IPS DF 6.9 (cell line): ENCODE measurements at regions not wholly inside any gene's neighbourhood (a gene's known extent, or its start where the extent isn't known, plus 50 kb on each side); places are given as distances from the start of the nearest gene placed in this dataset.

ENCODE experiments used
- DNase-seq: peaks from one replicate; pipeline ENCODE4 v3.0.0-alpha.2; 2013; ENCODE audit warnings: low read depth, low spot score
- H3K27ac ChIP-seq: one replicate; pipeline ENCODE4 v1.5.1; 2013; ENCODE audit warnings: low read length, control low read depth
- H3K27me3 ChIP-seq: 2 replicates; pipeline ENCODE4 v1.6.1; 2013; ENCODE audit warnings: mild to moderate bottlenecking, low read length; ENCODE audit not compliant: control insufficient read depth, insufficient read depth
- H3K36me3 ChIP-seq: 2 replicates; pipeline ENCODE4 v1.6.1; 2013; ENCODE audit warnings: low read length; ENCODE audit not compliant: control insufficient read depth, insufficient read depth
- H3K4me1 ChIP-seq: 2 replicates; pipeline ENCODE4 v1.6.1; 2013; ENCODE audit warnings: low read length; ENCODE audit not compliant: control insufficient read depth, insufficient read depth
- H3K4me3 ChIP-seq: 2 replicates; pipeline ENCODE4 v1.5.1; 2013; ENCODE audit warnings: mild to moderate bottlenecking, low read length
- H3K9me3 ChIP-seq: 2 replicates; pipeline ENCODE4 v1.6.1; 2013; ENCODE audit warnings: low read length, inconsistent platforms; ENCODE audit not compliant: control insufficient read depth, insufficient read depth
- WGBS: extraction: QIAGEN DNeasy Blood & Tissue Kit; methylation state at CpG from one replicate; pipeline ENCODE4 v1.1.7; 2013; ENCODE audit warnings: mixed read lengths, missing lambda C conversion rate; ENCODE audit not compliant: insufficient read length, insufficient coverage; 5-methylcytosine and 5-hydroxymethylcytosine counted together

DNA sequence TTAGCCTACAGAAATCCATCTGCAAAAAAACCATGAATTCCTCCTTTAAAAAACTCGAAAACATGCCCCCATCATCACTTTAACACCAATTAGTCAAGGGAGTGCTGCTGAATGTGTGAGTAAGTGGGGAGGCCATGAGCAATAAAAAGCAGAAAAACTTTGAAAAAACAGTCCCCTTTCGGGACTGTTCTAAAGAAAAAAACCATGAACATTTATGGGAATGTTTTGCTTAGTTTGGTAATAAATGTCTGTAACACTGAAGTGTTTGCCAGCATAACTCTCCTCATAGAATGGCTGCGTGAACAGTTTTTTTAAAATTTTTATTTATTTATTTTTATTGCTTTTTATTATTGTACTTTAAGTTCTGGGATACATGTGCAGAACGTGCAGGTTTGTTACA is 99.4 kb upstream of the TARS1 start:
- Histone ChIP-seq H3K9me3 (no peaks in the 10 kb centered on the region), H3K4me3 (no peak overlapping the region), H3K27me3 (no peaks in the 10 kb centered on the region), H3K4me1 (peaks cover 2% of the 10 kb centered on the region; the same call in 1 of the 2 replicates), H3K36me3 (no peaks in the 10 kb centered on the region), H3K27ac (no peak overlapping the region)
- no CpG with 5 or more reads among the region's 4 CpGs for WGBS
- DNase-seq: no peak

DNA sequence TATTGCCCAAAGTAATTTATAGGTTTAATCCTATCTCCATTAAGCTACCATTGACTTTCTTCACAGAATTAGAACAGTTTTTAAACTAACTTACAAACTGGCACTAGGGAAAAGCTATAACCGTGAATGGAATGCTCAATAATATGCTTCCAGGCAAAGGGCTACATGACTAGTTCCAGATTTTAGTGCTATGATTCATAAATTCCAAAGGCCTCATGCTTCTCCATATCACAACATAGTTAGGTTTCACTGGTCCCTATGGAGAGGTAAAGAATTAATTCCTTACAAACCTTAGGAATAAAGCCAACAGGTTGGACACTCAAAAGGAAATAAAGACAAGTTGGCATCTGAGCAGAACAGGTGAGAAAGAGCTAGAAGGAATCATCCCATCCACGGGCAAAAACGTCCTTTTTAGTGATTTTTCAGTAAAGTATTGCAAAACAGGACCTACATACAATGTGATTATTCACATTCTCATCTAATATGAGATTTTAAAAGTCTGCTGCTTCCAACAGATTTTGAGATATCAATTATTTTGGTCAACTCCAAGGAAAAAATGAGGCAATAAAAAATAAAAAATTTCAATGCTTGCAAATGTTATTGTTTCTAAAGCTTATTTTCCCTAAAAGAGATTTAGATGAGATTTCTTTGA is 97.0 kb upstream of the TARS1 start:
- no peak for DNase-seq
- Histone ChIP-seq H3K27me3 (no peaks in the 10 kb centered on the region), H3K9me3 (no peaks in the 10 kb centered on the region), H3K4me3 (no peak overlapping the region), H3K27ac (no peak overlapping the region), H3K36me3 (no peaks in the 10 kb centered on the region), H3K4me1 (peaks cover 2% of the 10 kb centered on the region; the same call in 1 of the 2 replicates)
- no CpG with 5 or more reads among the region's 3 CpGs for WGBS

DNA sequence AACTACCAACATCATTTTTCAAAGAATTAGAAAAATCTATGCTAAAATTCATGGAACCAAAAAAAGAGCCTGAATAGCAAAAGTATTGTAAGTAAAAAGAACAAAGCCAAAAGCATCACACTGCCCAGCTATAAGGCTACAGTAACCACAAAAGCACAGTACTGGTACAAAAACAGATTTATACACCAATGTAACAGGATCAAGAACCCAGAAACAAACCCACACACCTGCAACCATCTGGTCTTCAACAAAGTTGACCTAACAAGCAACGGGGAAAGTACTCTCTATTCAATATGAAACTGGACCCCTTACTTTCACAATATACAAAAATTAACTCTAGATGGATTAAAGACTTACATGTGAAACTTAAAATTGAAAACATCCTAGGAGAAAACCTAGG is 94.2 kb upstream of the TARS1 start:
- Histone ChIP-seq H3K27ac (no peak overlapping the region), H3K27me3 (no peaks in the 10 kb centered on the region), H3K4me1 (no peaks in the 10 kb centered on the region), H3K36me3 (no peaks in the 10 kb centered on the region), H3K9me3 (no peaks in the 10 kb centered on the region), H3K4me3 (no peak overlapping the region)
- no peak for DNase-seq
- WGBS: no CpG with 5 or more reads among the region's 1 CpG

DNA sequence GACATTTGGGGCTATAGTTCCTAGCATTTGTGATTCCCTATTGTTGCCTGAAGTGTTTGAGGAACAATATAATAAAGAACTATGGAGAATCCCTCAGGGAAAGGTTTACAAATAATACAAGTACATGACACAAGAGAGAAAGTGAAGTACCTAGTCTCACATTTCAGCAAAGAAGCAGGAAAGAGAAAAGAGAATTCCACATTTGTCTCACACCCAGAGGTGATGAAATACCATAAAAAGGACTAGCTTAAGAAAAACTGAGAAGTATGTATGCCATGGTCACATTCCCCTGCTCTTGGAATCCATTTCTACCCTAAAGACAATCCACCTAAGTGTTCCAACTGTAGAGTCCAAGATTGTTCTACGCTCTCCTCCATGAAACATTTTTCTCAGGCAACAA is 79.0 kb upstream of the TARS1 start:
- whole genome bisulfite sequencing: no CpG with 5 or more reads among the region's 1 CpG
- H3K27ac ChIP-seq: no peak overlapping the region
- no peak for DNase-seq

DNA sequence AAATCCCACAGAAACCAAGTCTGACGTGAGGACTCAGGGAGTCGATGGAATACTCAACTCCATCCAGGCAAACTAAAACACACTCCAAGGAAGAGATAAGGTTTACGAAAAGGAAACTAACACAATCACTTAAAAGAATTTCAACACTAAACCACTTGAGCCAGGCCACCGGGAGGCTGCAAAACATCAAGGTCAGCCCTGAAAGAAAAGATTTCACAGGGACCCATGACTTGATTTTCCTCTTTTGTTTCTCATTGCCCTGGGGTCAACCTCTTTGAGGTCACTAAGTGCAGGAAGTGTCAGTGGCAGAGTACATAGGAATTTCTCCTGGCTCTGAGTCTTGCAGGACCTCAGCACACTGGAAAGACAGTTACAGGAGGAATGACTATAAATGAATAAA is 77.8 kb upstream of the TARS1 start:
- Histone ChIP-seq H3K4me3 (no peak overlapping the region), H3K27ac (no peak overlapping the region), H3K36me3 (no peaks in the 10 kb centered on the region), H3K9me3 (no peaks in the 10 kb centered on the region), H3K4me1 (no peaks in the 10 kb centered on the region), H3K27me3 (no peaks in the 10 kb centered on the region)
- WGBS: no CpG with 5 or more reads among the region's 4 CpGs
- DNase-seq: no peak

More for the DNA sequence above, 79.0 kb upstream of the TARS1 start:
- H3K36me3 ChIP-seq: no peaks in the 10 kb centered on the region
- H3K4me1 ChIP-seq: no peaks in the 10 kb centered on the region
- H3K9me3 ChIP-seq: no peaks in the 10 kb centered on the region
- H3K4me3 ChIP-seq: no peak overlapping the region
- H3K27me3 ChIP-seq: no peaks in the 10 kb centered on the region

DNA sequence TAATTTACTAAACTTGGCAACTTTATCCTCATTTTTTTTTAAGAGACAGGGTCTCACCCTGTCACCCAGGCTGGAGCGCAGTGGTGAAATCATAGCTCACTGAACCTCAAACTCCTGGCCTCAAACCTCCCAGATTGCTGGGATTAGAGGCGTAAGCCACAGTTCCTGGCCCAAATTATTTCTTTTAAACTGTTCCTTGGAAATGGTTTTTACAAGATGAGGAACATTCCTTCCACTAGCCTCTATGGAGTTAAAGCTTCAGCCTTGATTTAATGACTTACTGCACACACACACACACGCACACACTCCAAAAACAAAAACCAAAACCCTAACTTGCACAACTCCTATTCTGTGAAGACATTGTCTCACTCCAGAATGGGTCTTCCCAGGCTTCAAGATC is 77.2 kb upstream of the TARS1 start:
- Histone ChIP-seq H3K36me3 (no peaks in the 10 kb centered on the region), H3K4me3 (no peak overlapping the region), H3K27ac (no peak overlapping the region), H3K27me3 (no peaks in the 10 kb centered on the region), H3K9me3 (no peaks in the 10 kb centered on the region), H3K4me1 (no peaks in the 10 kb centered on the region)
- WGBS: no CpG with 5 or more reads among the region's 3 CpGs
- DNase-seq: no peak

DNA sequence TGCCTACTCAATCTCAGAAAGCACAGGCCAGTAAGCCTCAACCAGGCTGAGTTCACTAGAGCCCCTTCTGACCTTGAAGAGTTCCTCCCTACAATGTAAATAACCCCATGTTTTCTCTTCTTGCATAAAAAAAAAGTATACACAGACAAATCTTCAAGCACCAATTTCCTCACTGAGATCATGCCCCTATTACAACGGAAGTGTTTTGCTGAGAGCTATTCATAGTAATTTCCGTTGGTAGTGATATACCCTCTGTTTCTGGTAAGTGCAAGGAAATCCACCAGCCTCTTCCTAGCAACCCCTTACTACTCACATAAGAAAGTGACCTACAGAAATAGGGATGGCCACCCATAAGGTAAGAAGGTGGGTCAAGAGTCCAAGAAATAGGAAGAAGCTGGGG is 76.4 kb upstream of the TARS1 start:
- H3K27ac ChIP-seq: no peak overlapping the region

DNA sequence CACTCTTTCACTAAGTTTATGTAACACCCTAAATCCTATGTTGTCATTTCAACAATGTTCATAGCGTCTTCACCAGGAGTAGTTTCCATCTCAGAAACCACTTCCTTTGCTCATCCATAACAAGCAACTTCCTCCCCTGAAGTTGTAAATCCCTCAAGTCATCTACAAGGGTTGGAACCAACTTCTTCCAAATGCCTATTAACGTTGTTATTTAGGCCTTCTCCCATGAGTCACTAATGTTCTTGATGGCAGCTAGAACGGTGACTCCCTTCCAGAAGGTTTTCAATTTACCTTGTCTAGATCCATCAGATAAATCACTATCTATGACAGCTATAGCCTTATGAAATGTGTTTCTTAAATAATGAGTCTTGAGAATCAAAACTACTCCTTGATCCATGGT is 73.3 kb upstream of the TARS1 start:
- Histone ChIP-seq H3K4me3 (no peak overlapping the region), H3K27ac (no peak overlapping the region), H3K27me3 (no peaks in the 10 kb centered on the region), H3K4me1 (no peaks in the 10 kb centered on the region), H3K9me3 (no peaks in the 10 kb centered on the region), H3K36me3 (no peaks in the 10 kb centered on the region)
- no peak for DNase-seq
- WGBS: no CpG with 5 or more reads among the region's 3 CpGs

More for the DNA sequence above, 76.4 kb upstream of the TARS1 start:
- no peaks in the 10 kb centered on the region for H3K36me3 ChIP-seq
- H3K4me1 ChIP-seq: no peaks in the 10 kb centered on the region
- H3K9me3 ChIP-seq: no peaks in the 10 kb centered on the region
- DNase-seq: no peak
- no peaks in the 10 kb centered on the region for H3K27me3 ChIP-seq
- WGBS: no CpG with 5 or more reads among the region's 2 CpGs
- H3K4me3 ChIP-seq: no peak overlapping the region

DNA sequence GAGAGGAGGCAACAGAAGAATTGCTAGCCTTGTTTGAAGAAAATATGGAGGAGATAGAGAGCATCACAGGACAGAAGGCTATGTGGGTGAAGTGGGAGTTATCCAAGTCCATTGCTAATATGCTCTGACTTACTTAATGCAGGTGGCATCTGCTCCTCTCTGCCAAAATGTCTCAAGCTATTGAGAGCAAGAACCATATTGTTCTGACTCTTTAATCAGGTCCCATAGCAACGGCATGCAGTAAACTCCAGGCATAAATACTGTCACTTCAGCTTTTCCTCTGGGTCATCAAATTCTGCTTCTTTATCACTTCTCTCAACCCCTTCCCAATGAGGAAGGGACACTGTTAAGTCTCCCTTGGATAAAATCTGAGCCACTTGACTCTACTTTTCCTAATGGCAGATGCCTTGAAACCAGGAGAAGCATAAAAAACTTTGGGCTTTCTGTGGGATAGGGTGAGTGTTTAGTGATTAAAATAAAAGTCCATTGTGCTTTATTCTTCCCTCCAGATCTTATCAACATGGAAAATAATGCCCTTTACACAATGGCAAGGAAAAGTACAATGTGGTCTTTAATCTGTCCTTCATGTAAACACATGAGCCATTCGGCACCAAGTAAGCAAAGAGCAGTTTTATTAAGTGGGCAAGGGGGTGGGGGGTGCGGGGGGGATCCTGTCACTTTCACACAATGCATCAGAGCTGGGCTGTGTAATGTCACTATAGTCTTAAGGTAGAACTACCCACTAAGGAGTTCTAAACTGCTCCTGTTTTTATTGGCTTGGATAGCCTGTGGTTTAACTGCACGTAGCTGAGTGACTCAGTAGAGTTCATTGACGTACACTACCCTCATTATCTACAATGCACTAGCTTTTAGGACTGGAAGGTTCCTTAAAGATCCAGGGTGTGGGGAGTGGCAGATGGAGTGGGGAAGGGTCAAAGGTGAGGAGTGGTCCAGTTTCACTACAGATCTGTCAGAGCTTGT is 71.0 kb upstream of the TARS1 start:
- no peaks in the 10 kb centered on the region for H3K4me1 ChIP-seq
- no peak overlapping the region for H3K27ac ChIP-seq
- no peak for DNase-seq
- no peaks in the 10 kb centered on the region for H3K27me3 ChIP-seq
- no CpG with 5 or more reads among the region's 5 CpGs for WGBS
- H3K36me3 ChIP-seq: no peaks in the 10 kb centered on the region
- H3K9me3 ChIP-seq: no peaks in the 10 kb centered on the region
- no peak overlapping the region for H3K4me3 ChIP-seq

DNA sequence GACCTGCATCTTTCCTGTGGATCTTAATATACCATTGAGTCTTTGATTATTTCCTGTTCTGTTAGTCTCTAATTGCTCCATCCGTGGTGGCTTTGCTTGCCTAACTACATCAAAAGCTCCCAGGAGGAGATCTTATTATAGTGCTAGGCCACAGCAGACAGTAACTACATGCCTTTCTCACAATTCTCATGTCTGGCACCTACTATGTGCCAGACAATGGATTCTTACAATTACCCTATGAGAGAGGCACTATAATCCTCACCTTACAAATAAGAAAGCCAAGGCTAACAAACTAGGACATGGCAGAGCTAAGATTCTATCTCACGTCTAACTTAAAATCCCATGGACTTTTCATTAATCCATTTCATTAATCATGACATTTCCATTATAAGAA is 70.3 kb upstream of the TARS1 start:
- DNase-seq: no peak
- Histone ChIP-seq H3K9me3 (no peaks in the 10 kb centered on the region), H3K27ac (no peak overlapping the region), H3K4me3 (no peak overlapping the region), H3K4me1 (no peaks in the 10 kb centered on the region), H3K27me3 (no peaks in the 10 kb centered on the region), H3K36me3 (no peaks in the 10 kb centered on the region)
- no CpG with 5 or more reads among the region's 2 CpGs for WGBS
